HG03342 (cell line): ENCODE measurements at regions not wholly inside any gene's neighbourhood (a gene's known extent, or its start where the extent isn't known, plus 50 kb on each side); places are given as distances from the start of the nearest gene placed in this dataset.
A peak's percentile ranks its signal among the peaks of the same experiment; 100 is the strongest.
"Not testable (repeated sequence)": the region's sequence is repeated elsewhere in the genome, so short reads cannot be mapped to it uniquely, and the experiment has no call there.

Experiments
- ATAC-seq: cut with Tn5 transposase; IDR thresholded peaks from one replicate; pipeline ENCODE4 v1.9.1; 2021; ENCODE audit warnings: mild to moderate bottlenecking, moderate library complexity; ENCODE audit not compliant: unreplicated experiment

GRCh38 chr6:141123049-141123448, 1009.7 kb upstream of the GJE1 start:
- no peak for ATAC-seq

DNA sequence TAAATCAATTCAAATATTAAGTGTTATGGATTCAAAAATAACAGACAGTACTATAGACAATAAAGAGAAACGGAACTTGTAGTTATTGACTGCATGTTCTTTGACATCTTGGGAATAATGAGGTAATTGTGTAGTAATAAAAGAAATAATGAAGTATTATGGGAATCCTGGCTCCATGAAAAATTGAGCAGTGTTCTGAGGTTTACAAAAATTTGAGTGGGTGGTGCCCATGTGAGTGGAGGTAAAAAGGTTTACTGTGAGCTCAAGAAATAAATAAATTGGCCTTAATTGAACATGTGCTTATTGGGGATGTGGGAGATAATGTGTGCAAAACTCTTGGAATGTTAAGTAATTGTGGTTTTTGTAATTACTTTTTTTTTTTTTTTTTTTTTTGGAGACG, 1013.7 kb upstream of the GJE1 start:
- ATAC-seq: no peak

- ATAC-seq: no peak
Measured at GRCh38 chr6:141117874-141118273, 1014.9 kb upstream of the GJE1 start.

- no peak for ATAC-seq
Measured at GRCh38 chr6:141110481-141110880, 1022.2 kb upstream of the GJE1 start.

DNA sequence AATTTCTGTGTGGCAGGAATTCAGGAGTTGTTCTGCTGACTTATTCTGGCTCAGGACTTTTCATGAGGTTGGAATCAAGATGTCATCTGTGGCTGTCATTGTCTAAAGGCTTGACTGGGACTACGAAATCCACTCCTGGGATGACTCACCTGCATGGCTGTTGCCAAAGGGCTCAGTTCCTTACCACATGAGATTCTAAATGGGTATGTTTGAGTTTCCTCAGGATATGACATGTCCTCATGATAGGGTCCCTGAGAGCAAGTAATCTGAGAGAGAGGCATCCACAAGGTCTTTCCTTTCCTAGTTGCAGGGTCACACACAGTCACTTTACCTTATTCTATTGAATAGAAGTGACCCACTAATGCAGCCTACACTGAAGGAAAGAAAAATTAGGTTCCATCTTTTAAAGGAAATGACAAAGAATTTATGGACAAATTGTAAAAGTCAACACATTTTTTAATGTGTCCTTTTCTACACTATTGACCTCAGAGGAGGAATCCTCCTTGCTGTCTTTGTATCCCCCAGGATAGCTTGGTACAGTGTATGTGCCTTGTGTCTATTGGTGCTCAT, 1025.0 kb upstream of the GJE1 start:
- ATAC-seq: no peak

DNA sequence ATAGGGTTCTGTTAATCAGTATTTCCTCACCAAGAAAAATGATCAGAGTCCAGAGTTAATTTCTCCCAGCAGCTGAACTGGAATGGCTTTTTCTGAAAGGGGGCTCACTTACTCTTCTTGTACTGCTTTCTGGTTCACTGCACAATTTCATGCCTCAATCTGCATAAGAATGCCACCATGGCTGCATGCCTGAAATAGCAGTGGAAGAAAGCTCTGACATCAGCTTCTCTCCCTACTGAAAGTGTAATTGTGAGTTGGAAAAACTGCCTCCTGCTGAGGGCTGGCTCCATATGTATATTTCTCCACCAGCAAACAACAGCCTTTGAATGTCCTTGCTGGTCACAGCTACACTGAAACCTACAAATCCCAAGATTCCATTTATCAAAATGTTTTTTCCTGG, 1027.2 kb upstream of the GJE1 start:
- ATAC-seq: no peak

- ATAC-seq: no peak
Measured at GRCh38 chr6:141103246-141103645, 1029.5 kb upstream of the GJE1 start.

DNA sequence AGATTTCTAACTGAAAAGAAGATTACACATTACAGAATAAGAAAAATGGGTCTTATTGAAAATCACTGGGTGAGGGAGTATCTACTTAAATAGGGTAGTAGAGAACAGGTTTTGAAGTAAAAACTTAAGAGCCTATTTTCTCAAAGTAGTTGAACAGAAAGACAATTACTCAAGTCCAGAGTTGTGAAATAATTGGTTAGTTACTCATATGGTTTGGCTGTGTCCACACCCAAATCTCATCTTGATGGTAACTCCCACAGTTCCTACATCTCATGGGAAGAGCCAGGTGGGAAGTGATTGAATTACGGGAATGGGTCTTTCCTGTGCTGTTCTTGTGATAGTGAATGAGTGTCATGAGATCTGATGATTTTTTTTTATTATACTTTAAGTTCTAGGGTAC, 1035.3 kb upstream of the GJE1 start:
- no peak for ATAC-seq

- no peak for ATAC-seq
Measured at GRCh38 chr6:141095308-141095707, 1037.4 kb upstream of the GJE1 start.

- no peak for ATAC-seq
Measured at GRCh38 chr6:141088171-141088570, 1044.6 kb upstream of the GJE1 start.

GRCh38 chr6:141077355-141078333, 1055.1 kb upstream of the GJE1 start:
- peak; percentile 99 for ATAC-seq

DNA sequence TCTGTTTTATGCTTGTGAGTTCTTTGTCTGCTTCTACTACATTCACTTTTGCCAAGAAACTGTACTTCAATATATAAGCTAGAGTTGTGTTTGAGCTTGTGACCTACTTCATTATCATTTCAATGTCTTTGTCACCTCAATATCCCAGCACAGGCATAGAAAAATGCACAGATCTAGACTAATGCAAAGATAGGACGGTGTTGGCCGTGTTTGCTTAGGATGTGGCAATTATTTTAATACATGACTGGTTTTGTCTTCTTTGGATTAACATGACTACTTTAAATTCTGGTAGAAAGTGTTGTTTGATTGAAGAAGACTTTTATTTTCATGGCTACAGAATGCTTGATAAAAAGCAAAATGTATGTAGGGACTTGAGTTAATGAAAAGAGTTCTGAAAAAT, 1075.0 kb upstream of the GJE1 start:
- ATAC-seq: no peak

DNA sequence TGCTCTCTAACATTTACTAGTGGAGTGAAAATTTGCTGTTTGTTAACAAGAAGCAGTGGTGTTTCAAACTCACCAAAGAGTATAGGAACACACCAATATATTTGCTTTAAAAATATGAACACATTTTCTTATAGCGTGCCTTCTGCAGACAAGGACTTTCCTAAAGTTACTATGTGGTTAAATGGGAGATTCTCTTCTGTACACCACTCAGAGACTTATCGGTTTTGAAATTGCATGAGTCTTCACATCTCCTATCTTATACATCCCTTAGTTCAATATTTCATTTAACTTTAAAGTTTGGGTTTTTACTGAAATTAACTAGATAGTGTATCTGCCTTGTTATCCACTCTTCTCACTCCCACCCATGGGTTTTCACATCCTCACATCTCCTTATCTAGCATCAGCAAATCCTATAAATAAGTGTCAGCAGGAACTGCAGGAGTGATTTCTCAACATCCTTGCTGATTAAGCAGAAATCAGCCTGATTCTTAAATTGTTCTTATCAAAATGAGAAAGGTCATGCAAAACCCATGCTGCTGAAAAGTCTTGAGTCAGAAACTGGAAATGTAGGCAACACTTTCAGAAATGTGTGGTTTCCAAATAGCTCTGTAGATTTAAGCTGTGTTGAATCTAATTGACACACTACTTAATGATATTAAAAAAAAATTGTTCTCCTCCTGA, 1075.6 kb upstream of the GJE1 start:
- ATAC-seq: no peak

DNA sequence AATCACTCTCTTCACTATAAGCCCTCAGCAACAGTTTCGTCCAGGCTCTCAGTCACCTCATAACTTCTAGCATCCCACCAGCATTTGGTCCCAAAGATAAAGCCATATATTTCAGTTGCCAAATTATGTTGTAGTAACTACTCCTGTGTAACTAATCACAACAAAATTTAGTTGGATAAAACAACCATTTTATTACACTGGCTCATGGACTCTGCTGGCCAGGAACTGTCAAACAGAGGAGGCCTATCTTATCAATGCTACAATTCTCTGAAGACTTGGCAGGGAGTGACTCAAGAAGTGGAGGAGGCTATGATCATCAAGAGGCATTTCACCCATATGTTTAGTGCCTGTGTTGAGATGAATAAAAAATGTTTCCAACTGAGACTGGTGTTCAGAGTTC, 1082.3 kb upstream of the GJE1 start:
- ATAC-seq: no peak

DNA sequence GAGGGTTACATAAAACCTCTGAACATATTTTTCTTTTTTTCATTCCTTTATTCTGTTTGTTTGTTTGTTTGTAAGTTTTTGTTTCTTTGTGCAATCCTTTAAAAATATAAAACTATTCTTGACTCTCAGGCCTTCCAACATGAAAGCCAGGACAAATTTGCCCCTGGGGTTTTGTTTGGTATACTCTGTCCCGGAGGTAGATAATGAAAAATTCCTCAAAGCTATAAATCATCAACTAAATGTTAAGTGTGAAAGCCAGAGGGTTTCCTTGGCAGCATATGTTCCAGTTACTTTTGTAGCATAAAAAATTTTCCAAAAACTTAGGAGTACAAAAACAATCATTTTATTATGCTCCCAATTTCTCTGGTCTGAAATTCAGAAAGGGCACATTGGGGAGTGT, 1084.3 kb upstream of the GJE1 start:
- no peak for ATAC-seq

GRCh38 chr6:141046496-141046895, 1086.2 kb upstream of the GJE1 start:
- not testable (repeated sequence) for ATAC-seq

DNA sequence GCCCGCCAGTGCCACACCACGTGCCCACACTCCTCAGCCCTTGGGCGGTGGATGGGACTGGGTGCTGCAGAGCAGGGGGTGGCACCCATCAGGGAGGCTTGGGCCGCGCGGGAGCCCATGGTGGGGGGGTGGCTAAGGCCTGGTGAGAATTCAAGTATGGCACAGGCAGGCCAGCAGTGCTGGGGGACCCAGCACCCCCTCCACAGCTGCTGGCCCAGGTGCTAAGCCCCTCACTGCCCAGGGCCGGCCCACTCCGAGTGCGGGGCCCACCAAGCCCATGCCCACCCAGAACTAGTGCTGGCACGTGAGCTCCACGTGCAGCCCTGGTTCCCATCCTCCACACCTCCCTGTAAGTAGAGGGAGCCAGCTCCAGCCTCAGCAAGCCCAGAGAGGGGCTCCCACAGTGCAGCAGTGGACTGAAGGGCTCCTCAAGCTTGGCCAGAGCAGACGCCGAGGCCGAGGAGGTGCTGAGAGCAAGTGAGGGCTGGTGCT, 1091.1 kb upstream of the GJE1 start:
- no peak for ATAC-seq

DNA sequence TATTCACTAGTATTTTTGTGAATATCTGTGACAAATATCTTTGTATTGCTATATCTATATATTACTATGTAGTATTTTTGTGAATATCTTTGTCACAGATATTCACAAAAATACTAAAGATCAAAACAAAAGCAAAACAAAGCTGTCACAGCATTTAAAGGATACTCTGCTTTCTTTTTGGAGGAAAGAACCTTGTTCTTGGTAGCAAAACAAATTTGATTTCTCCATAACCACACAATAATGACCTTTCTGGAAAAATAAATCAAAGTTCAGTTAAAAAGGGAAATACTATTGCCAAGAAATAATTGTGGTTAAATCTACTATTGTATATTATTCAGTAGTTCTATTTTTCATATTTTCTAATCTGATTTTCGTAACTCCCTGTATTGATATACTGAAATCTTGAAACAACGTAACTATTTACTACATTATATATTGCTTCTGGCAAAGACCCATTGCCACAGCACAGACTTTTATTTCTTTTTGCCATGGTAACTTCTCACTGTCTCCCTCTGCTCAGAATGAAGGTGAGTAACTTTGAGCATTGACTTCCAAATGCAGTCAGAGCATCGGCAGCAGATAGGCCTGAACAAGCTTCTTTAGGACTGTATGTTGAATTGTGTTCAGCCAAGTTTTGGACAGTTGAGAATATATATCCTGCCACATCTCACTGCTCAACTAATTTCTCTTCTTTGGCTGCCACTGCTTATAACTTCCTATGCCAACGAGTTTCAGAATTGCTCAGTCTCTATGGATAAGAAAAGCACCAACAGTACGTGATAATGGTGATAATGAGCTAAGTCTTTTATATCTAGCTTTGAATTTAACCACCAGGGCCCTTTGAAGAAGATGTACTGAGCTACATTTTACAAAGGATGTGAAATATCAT, 1097.2 kb upstream of the GJE1 start:
- ATAC-seq: no peak

DNA sequence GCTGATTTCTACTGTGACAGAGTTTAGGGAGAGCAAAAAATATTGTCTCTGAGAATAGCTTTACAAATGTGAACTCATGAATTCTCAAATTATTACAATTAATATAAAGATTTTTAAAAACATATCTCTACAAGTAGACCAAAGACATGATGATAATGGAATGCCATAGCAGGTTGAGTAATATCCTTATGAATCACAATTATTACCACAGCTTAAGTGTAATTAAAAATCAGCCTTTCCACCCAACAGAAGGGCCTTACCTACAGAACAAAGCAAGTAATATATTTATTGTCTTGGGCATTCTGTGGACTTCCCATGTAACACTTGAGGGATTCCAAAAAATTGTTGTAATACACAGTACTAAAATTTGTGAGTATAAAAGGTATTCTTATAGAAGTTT, 1099.6 kb upstream of the GJE1 start:
- no peak for ATAC-seq

GRCh38 chr6:141029908-141030307, 1102.8 kb upstream of the GJE1 start:
- ATAC-seq: no peak
